Fibroblast of skin of left quadriceps (primary cell): ENCODE measurements at regions not wholly inside any gene's neighbourhood (a gene's known extent, or its start where the extent isn't known, plus 50 kb on each side); places are given as distances from the start of the nearest gene placed in this dataset.

Experiments
- DNase-seq, 2 experiments: peaks; one replicate each; pipeline ENCODE4 v3.0.0-alpha.2; 2013; ENCODE audit warnings: low read depth in 2 of 2

- no peak for DNase-seq
Measured at GRCh38 chr2:5955921-5956320, 263.7 kb downstream of the SOX11 start.

- DNase-seq, result no peak
Measured at GRCh38 chr2:5959836-5960820, 267.9 kb downstream of the SOX11 start.

GRCh38 chr2:5967506-5967905 is 275.3 kb downstream of the SOX11 start:
- no peak for DNase-seq

- DNase-seq, result no peak
Measured at GRCh38 chr2:5969303-5969702, 277.1 kb downstream of the SOX11 start.

- no peak for DNase-seq
Measured at GRCh38 chr2:5970347-5970746, 278.2 kb downstream of the SOX11 start.

- no peak for DNase-seq
Measured at GRCh38 chr2:5974477-5974876, 282.3 kb downstream of the SOX11 start.

- no peak for DNase-seq
Measured at GRCh38 chr2:5975401-5975800, 283.2 kb downstream of the SOX11 start.

GRCh38 chr2:5976531-5977065 is 284.4 kb downstream of the SOX11 start:
- DNase-seq, result no peak

- no peak for DNase-seq
Measured at GRCh38 chr2:5977477-5977876, 285.3 kb downstream of the SOX11 start.

GRCh38 chr2:5978131-5978751 is 286.1 kb downstream of the SOX11 start:
- DNase-seq, result no peak

GRCh38 chr2:5980450-5981190 is 288.4 kb downstream of the SOX11 start:
- no peak for DNase-seq

- DNase-seq, result no peak
Measured at GRCh38 chr2:5982193-5982902, 290.2 kb downstream of the SOX11 start.

GRCh38 chr2:5982903-5983265 is 290.7 kb downstream of the SOX11 start:
- no peak for DNase-seq

GRCh38 chr2:5983511-5984272 is 291.5 kb downstream of the SOX11 start:
- no peak for DNase-seq

- DNase-seq, result no peak
Measured at GRCh38 chr2:5984273-5984655, 292.1 kb downstream of the SOX11 start.

GRCh38 chr2:5984946-5985345 is 292.8 kb downstream of the SOX11 start:
- DNase-seq, result no peak

- DNase-seq, result no peak
Measured at GRCh38 chr2:5985536-5986385, 293.6 kb downstream of the SOX11 start.

GRCh38 chr2:5986801-5987787 is 294.9 kb downstream of the SOX11 start:
- DNase-seq, result no peak

- no peak for DNase-seq
Measured at GRCh38 chr2:5988120-5988519, 295.9 kb downstream of the SOX11 start.
